Prostate gland (tissue), 2 donors: ENCODE measurements at regions not wholly inside any gene's neighbourhood (a gene's known extent, or its start where the extent isn't known, plus 50 kb on each side); places are given as distances from the start of the nearest gene placed in this dataset.

Experiments
- POLR2A ChIP-seq: fragments of 450-650 bp; IDR thresholded peaks from one replicate; pipeline ENCODE4 v1.6.1; 2016; ENCODE audit warnings: antibody characterized with exemption, mild to moderate bottlenecking
- POLR2AphosphoS5 ChIP-seq: sonication (generic); formaldehyde crosslinking; IDR thresholded peaks from one replicate; pipeline ENCODE4 v1.6.1; 2017; ENCODE audit warnings: antibody characterized with exemption
- TF ChIP-seq, protein P1 (sequence below), 4 experiments: fragments of 200-600 bp in 2 of 4; fragments of 450-650 bp in 2 of 4; sonication (generic) in 2 of 4; IDR thresholded peaks; 1 replicate in 3 of 4; 2 replicates in 1 of 4; pipeline ENCODE4 v1.5.1; 2016 to 2019; ENCODE audit warnings: antibody characterized with exemption in 4 of 4, mild to moderate bottlenecking in 2 of 4, moderate library complexity in 2 of 4

DNA sequence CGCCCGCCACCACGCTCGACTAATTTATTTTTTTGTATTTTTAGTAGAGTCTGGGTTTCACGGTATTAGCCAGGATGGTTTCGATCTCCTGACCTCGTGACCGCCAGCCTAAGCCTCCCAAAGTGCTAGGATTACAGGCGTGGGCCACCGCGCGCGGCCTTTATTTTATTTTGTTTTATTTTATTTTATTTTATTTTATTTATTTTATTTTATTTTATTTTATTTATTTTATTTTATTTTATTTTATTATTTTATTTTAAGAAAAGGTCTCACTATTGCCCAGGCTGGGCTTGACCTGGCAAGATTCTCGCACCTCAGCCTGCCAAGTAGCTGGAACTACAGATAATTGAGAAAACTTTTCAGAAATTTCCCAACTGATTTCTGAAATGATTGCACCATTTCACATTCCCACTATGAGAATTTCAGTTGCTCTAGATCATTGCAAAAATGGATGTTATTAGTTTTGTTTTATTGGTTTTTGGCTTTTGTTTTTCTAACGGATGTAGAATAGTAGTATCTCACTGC is 358.3 kb downstream of the SLC6A15 start:
- TF ChIP-seq, protein P1, sequence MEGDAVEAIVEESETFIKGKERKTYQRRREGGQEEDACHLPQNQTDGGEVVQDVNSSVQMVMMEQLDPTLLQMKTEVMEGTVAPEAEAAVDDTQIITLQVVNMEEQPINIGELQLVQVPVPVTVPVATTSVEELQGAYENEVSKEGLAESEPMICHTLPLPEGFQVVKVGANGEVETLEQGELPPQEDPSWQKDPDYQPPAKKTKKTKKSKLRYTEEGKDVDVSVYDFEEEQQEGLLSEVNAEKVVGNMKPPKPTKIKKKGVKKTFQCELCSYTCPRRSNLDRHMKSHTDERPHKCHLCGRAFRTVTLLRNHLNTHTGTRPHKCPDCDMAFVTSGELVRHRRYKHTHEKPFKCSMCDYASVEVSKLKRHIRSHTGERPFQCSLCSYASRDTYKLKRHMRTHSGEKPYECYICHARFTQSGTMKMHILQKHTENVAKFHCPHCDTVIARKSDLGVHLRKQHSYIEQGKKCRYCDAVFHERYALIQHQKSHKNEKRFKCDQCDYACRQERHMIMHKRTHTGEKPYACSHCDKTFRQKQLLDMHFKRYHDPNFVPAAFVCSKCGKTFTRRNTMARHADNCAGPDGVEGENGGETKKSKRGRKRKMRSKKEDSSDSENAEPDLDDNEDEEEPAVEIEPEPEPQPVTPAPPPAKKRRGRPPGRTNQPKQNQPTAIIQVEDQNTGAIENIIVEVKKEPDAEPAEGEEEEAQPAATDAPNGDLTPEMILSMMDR (IDR thresholded peaks at IDR 0.05) = no peak
- TF ChIP-seq POLR2A (no peak), POLR2AphosphoS5 (no peak)
